Right forelimb (tissue), 1 donor: ENCODE measurements at regions not wholly inside any gene's neighbourhood (a gene's known extent, or its start where the extent isn't known, plus 50 kb on each side); places are given as distances from the start of the nearest gene placed in this dataset.
"Not testable (repeated sequence)": the region's sequence is repeated elsewhere in the genome, so short reads cannot be mapped to it uniquely, and the experiment has no call there.

Source experiments
- DNase-seq: peaks from one replicate; pipeline ENCODE4 v3.0.0-alpha.2; 2018

DNA sequence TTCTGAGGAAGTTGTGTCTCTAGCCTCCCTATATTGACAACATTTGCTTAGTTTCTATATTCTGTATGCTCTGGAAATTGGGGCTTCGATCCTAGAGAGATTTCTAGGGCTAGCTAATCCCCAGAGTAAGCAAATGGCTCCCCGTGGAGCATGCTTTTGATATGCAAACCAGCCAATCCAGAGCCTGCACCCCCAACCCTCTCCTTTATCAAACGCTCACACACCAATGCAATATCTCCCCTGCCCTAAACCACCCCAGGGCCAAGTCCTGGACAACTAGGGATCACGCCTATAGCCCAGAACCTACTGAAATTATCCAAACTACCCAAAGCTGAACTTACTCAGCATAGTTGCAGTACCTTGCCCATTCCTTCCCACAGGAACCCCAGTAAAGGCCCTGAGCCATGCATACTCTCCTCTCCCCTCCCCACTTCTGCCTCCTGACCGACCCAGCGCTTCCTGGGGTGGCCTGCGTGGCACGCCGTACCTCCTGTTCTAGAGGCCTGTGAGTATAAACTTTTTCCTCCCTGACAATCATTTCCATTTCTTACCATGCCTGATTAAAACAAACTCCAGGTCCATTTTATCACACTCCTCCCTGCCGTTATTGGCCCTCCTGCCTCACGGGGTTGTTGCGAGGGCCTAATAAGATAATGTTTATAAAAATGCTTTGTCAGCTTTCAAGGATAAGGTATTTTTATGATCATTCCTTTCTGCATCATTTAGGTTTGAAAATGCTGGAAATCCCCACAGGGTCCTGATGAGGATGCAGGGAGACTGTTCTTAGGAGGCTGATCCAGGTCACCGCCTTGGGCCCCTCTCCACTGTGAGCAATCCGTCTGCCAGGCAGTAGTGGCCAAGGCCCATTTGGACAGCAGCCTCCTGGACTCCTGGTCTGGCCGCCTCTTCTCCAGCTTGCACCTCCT, 102.7 kb downstream of the TENT5C start:
- peak; percentile 69 for DNase-seq

DNA sequence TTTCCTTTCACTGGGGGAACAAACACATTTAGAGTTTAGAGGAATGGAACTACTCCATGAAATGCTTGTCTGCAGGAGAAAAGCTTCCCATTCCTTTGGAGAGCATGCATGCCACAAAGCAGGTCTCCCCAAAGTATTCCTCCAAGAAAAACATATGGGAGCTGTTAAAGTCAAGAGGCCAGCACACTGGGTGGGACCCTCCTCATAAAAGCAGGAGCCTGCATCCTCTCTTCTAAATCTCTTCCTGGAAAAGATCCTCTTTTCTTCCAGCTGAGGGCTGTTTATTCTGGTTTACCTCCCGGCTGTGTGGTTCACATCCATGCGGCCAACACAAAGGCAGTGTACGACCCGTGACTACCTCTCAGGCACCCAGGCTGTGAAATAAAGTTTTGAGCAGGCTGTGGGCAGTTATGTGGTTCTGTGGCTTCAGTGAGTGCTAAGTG, 103.4 kb downstream of the TENT5C start:
- DNase-seq, result no peak

DNA sequence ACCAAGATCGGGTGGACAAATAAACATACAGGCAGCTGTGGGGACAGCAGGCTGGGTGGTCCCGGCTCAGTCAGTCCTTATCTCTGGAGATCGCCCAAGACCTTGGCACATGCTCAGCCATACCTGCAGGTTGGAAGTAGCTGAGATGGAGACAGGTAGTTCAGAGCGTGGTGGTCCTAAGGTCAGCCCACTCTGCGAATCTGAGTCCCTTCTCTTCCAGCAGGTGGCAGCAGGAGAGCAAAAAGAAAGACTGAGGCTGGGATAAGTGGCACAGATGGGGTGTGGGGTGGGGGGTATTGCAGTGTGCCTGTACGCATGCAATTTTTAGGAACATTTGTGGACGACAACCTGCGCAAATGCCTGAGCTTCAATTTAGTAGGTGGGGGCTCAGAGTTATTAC, 104.9 kb downstream of the TENT5C start:
- no peak for DNase-seq

DNA sequence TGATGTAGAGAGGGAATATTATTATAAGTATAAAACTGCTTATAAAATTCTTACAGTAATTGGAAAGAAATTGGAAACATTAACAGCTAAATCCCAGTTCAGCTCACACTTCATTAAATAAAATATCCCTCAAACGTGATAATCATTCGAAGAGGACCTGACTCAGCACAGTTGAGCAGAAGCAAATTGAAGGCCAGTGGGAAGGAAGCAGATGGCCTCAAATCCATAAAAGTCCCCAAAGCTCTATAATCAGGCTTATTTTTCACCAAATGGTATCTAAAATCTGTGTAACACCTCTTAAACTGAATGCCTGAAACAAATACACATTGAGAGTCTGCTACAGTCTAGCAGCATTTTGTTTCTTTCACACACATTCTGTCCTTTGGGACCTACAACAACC, 106.8 kb downstream of the TENT5C start:
- no peak for DNase-seq

DNA sequence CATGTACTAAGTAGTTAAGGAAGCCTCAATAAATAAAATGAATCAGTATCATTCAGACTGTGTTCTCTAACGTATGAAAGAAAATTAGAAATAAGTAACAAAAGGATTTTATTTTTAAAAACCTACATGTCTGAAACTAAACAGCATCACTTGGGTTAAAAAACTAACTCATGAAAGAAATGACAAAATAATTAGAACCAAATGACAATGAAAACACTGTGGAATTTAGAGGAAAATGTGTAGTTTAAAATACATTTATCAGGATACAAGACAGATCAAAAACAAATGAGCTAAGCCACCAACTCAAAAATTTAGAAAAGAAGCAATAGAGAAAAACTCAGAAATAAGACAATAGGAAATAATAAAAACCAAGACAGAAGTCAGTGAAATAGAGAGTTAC, 108.7 kb downstream of the TENT5C start:
- DNase-seq, result no peak

DNA sequence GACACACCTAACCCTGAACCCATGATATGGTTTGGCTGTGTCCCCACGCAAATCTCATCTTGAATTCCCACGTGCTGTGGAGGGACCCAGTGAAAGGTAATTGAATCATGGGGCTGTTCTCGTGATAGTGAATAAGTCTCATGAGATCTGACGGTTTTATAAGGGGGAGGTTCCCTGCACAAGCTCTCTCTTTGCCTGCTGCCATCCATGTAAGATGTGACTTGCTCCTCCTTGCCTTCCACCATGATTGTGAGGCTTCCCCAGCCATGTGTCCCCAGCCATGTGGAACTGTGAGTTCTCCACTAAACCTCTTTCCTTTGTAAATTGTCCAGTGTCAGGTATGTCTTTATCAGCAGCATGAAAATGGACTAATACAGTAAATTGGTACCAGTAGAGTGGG, 110.2 kb downstream of the TENT5C start:
- DNase-seq, result not testable (repeated sequence)

DNA sequence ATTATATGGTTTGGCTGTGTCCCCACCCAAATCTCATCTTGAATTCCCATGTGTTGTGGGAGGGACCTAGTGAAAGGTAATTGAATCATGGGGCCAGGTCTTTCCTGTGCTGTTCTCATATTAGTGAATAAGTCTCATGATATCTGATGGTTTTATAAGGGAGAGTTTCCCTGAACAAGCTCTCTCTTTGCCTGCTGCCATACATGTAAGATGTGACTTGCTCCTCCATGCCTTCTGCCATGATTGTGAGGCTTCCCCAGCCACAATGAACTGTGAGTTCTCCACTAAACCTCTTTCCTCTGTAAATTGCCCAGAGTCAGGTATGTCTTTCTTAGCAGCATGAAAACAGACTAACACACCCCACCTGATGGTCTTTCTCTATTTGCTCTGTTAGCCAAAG, 112.1 kb downstream of the TENT5C start:
- DNase-seq, result not testable (repeated sequence)

DNA sequence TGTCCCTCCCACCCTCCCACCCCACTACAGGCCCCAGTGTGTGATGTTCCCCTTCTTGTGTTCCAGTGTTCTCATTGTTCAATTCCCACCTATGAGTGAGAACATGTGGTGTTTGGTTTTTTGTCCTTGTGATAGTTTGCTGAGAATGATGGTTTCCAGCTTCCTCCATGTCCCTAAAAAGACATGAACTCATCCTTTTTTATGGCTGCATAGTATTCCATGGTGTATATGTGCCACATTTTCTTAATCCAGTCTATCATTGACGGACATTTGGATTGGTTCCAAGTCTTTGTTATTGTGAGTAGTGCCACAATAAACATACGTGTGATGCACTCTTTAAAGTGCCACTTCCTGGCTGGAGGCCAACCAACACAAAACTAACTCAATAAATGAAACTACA, 112.7 kb downstream of the TENT5C start:
- not testable (repeated sequence) for DNase-seq

DNA sequence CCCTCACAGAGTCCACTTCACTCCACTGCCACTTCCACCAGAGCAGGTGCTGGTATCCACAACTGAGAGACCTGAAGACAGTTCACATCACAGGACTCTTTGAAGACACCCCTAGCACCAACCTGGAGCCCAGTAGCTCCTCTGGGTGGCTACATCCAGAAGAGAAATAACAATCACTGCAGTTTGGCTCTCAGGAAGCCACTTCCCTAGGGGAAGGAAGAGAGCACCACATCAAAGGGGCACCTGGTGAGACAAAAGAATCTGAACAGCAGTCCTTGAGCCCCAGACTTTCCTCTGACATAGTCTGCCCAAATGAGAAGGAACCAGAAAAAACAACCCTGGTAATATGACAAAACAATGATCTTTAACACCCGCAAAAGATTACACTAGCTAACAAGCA, 113.2 kb downstream of the TENT5C start:
- DNase-seq, result no peak

DNA sequence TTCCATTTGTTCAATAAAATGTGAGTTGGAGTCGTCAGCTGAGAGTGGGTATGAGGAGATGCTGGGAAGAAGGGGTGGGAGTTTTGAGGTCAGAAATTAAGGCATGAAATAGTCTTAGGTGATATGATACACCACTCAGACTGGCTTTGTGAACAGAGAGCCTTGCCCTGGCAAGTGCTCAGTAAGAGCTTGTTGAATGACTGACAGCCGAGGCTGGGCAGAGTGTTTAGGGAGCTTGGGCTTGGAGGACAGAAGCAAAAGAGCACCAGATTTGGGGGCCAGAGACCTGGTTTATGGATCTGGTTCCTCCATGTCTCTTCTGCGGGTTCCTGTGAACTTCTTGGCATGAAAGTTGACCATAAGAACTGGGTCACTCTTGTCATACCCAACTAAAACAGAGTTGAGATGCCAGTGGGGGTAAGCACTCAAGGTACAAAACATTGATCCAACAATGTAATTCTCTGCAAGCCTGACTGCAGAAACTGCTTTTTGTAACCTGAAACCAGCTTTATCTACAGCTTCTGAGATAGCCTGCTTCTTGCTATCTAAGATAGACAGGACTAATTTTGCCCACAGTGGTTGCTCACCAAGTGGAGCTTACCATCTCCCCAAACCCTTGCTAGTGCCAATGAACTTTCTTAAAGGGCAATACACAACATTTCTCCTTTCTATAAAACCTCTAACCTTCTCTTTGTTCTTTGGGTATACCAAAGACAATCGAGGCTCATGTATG, 126.4 kb downstream of the TENT5C start:
- no peak for DNase-seq

DNA sequence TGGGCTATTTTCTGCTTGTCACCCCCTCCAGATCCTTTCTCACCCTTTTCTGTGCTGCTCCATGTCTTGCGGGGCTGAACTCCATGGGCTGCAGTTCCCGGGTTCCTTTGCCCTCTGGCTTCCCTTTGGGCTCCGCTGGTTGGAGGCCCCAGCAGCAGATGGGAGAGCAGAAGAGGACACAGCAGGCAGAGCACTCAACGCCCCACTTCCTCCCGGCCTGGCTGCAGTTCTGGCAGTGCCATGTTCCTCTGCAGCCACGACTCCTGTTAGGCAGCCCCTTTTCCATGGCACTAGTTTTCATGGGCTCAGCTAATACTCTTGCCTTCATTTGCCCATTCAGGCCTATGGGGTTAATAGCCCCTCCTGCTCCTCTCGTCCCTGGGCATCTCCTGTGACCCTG, 127.1 kb downstream of the TENT5C start:
- DNase-seq, result no peak

DNA sequence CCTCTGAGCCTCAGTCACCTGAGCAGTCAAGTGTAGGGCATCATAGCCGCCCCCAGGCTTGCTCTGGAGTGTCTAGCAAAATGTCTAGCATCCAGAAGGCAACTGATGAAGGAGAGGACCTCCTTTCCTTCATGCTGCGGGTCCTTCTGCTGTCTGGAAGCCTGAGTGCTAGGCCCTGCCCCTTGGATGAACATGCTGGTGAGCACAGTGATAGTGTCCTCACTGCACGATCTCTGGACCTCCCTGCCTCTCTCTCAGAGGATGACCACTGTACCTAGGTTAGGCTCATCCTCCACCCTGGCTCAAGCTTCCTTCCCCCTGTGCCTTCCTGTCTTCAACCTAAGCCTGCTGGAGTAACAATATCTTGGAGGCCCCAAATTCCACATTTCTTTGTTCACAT, 128.6 kb downstream of the TENT5C start:
- DNase-seq, result no peak

DNA sequence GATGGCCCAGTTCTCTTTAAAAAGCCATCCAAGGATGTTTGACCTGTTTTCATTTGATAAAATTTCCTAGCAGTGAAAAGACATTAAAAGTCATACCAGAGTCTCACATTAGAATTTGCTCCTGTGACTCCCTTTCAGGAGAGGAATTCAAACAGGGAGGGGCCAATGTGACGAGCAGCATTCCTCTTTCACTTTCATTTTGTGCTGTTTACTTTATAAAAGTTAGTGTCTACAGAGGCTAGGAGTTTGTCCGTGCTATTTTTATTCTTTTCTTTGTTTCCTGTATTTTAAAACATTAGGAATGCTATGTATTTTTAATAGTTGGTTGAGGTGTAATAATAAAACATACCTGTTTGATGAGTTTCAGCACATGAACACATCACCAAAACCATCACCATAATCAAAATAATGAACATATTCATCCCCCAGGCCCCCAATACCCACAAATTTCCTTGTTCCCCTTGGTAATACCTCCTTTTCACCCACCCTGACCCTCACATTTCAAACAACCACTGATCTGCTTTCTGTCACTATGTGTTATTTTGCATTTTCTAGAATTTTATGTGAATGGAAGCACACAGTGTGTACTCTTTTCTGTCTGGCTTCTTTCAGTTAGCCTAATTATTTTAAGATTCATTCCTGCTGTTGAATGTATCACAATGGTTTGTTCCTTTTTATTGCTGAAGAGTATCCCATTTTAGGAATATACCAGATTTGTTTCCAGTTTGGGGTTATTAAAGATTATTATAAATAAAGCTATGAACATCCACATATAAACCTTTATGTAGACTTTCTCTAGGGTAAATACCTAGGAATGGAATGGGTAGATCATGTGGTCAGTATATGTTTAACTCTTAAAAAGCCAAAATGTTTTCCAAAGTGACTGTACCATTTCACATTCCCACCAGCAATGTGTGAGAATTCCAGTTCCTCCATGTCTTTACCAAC, 129.5 kb downstream of the TENT5C start:
- no peak for DNase-seq

DNA sequence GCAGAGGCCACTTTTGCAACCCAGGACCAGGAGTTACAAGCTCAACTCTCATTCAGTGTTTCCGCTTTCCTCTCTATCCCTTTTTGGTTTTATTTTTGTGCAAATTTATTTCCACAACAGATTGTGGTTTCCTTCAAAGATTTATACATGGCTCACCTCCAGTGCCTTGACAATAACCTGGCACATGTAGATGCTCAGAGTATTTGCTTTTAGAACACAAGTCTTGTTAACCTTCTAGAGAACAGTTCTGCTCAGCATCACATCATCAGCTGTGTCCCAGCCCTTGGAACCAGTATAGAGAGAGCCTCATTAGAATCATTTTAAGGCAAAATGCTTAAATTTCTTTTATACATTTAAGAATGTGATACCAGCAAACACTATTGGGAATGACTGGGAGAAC, 133.7 kb downstream of the TENT5C start:
- no peak for DNase-seq

DNA sequence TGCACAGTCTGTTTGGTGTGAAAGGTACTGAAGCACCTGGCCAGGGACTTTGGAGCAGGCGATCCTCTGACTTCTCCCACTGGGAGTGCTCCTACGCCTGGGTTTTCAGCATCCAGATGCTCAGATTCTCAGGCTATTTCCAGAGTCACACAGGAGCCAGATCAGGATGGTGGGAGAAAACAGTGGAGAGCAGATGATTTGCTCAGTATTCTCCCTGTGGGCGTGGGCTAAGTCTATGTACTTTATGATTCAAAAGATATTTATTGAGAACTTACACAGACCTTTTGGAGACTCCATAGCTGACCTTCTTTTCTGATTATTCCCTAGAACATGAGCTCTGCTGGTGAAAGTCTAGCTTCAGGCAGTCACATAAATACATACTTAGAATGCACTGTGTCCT, 134.6 kb downstream of the TENT5C start:
- DNase-seq, result no peak

DNA sequence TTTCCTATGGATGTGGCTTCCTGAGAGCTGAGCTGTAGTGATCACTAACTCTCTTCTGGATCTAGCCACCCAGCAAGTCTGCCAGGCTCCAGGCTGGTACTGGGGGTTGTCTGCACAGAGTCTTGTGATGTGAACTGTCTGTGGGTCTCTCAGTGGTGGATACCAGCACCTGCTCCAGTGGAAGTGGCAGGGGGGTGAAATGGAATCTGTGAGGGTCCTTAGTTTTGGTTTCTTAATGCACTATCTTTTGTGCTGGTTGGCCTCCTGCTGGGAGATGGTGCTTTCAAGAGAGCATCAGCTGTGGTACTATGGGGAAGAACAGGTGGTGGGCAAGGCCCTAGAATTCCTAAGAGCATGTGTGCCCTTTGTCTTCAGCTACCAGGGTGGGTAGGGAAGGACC, 140.7 kb downstream of the TENT5C start:
- DNase-seq, result not testable (repeated sequence)

DNA sequence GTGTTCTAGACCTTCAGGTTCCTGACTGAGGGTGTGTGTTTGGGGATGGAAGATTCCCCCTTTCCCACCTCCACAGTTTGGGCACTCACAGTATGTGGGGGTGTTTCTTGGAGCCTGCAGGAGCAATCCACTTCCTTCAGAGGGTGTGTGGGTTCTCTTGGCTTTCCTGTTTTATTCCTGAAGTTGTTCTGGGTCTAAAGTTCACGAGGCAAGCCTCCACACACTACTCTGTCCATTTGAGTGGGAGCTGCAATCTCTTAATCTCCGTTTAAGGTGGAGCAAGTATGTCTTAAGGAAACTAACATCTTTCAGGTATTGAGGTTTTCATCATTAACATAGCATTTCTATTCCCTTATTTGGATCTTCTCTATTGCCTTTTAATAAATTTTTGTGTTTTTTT, 141.8 kb downstream of the TENT5C start:
- no peak for DNase-seq

DNA sequence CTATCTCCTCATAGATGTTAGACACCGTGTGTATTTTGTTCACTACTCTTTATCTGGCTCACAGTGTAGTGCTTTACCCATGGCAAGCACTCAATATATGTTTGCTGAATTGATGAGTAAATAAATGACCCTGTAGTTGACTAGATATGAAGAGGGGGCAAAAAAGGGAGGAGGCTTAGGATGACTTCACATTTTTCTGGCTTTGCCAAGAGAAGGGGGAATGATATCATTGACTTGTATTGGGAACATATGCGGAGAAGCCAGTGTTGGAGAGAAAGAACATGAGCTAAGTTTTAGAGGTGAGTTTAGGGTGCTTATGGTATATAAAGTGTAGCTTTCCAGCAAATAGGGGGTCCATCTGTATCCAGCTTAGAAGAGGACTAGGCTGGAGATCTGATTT, 145.5 kb downstream of the TENT5C start:
- no peak for DNase-seq

DNA sequence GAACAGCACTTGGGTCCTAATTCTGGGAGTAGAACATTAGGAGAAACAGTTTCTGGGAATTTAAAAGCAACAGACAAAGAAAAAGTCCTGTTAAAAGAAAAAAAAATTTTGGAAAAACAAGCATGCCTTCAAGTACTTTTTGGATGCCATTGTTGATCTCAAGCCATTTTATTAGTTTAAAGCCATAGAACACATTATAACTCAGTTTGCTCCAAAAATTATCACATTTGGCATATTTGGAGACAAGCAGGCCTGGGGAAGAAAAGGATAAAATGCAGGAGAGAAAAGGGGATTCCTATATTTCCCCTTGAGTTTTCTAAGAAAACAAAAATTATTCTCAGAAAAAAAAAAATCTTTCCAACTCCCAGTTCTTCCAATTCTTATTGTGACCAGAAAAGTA, 146.8 kb downstream of the TENT5C start:
- no peak for DNase-seq

DNA sequence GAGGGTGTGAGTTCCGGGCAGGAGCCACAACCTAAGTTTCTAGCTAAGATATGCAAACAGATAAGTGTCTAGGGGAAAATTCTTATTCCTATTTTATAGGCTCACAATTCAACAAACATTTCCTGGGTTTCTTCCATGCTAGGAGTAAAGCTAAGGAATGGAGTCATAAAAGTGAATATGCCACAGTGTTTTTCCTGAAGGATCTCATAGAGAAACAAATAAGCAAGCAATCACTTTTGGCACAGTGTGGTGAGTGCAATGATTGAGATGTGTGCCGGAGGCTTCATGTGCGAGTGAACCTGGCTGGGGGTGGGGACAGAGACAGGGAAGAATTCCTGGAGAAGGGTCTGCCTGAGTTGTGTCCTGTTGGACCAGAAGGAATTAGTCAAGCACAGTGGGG, 147.4 kb downstream of the TENT5C start:
- DNase-seq, result no peak

DNA sequence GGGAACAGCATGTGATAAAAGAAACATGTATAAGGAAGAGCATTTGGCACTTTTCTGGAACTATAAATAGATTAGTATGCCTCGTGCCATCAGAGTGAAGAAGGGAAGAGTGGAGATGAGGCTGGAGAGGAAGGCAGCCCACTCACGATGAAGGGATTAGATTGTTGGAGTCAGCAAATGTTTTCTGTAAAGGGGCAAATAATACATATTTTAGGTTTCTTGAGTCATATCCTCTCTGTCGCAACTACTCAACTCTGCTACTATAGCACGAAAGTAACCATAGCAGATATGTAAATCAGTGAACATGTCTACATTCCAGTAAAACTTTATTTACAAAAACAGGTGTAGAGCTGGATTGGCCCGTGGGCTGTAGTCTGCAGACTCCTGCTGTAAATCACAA, 147.8 kb downstream of the TENT5C start:
- DNase-seq, result no peak

DNA sequence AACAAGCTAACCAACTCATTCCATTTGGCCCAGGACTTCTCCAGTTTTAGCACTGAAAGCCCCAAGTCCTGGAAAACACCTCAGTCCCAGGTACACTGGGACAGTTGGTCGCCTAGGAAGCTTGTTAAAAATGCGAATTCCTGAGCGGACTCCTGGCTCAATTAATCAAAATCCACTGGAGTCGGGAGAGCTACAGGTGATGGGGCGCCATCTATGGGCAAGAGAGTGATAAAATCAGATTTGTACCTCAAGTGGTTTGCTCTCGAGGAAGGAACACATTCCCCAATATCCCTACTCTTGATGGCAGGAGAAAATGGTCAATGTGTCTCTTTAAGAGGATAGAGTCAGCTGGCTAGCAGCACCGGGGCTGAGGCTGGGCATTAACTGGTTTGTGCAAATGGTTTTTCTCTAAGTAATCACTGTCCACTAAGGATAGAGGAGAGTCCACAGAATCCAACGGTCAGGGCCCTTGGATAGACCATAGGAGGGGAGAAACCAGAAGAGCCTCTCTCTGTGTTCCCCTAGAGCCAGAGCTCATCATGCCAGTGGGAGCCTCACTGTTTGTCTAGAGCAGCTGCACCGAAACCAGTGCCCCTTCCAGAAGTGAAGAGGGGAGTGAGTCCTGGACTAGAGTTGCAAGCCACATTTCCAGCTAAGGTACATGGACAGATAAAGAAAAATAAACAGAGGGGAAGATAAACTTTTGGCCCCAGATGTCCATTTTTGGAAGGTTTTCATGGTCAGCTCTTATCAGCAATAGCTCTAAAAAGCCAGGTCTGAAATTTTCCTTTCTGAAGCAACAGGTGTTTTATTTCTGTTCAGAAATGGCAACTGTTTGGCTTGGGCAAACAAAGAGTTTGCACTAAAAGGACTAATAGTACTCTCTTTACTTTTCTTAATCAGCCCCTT, 148.5 kb downstream of the TENT5C start:
- peak; percentile 71 for DNase-seq
